Colonic mucosa (tissue), 4 donors: ENCODE measurements at regions not wholly inside any gene's neighbourhood (a gene's known extent, or its start where the extent isn't known, plus 50 kb on each side); places are given as distances from the start of the nearest gene placed in this dataset.

Experiments
- DNase-seq: peaks from one replicate; pipeline ENCODE4 v3.0.0-alpha.2; 2020
- H3K27ac ChIP-seq: fragments of 200-600 bp; one replicate; pipeline ENCODE4 v1.8.0; 2021
- H3K27me3 ChIP-seq: fragments of 200-600 bp; one replicate; pipeline ENCODE4 v1.8.0; 2021
- H3K36me3 ChIP-seq: fragments of 200-600 bp; one replicate; pipeline ENCODE4 v1.8.0; 2021
- H3K4me1 ChIP-seq: fragments of 200-600 bp; one replicate; pipeline ENCODE4 v1.8.0; 2021; ENCODE audit warnings: mild to moderate bottlenecking
- H3K4me3 ChIP-seq: fragments of 200-600 bp; one replicate; pipeline ENCODE4 v1.8.0; 2021
- H3K9ac ChIP-seq, 2 donors: one replicate each; pipeline ENCODE4 v1.7.0; 2013; ENCODE audit warnings: control low read depth in 2 of 2, low read depth in 2 of 2, low read length in 2 of 2
- H3K9me3 ChIP-seq: fragments of 200-600 bp; one replicate; pipeline ENCODE4 v1.8.0; 2021
- CTCF ChIP-seq: fragments of 200-600 bp; IDR thresholded peaks from one replicate; pipeline ENCODE4 v1.8.0; 2022; ENCODE audit warnings: antibody characterized with exemption, mild to moderate bottlenecking
- intact Hi-C: fragments of 100-400 bp; cut with DNase I; formaldehyde crosslinking; loops from one replicate; pipeline ENCODE4 v1.14.1; 2022
- donor health status: healthy.
- donor health status: DM: no; HTN: no; CAD: no.
- donor health status: DM: no; HTN: no; CAD: no.

GRCh38 chr2:16080516-16080915 lies 140.2 kb downstream of the MYCN start:
- TF ChIP-seq CTCF: no peak
- Histone ChIP-seq H3K36me3 (no peaks in the 10 kb centered on the region), H3K4me3 (no peak overlapping the region), H3K9ac (no peak overlapping the region), H3K9me3 (no peaks in the 10 kb centered on the region), H3K27ac (no peak overlapping the region), H3K27me3 (no peaks in the 10 kb centered on the region), H3K4me1 (no peaks in the 10 kb centered on the region)
- no peak for DNase-seq
- intact Hi-C loops: no loop called here

- intact Hi-C loops: no loop called here
- Histone ChIP-seq H3K4me1 (no peaks in the 10 kb centered on the region), H3K27me3 (no peaks in the 10 kb centered on the region), H3K9me3 (no peaks in the 10 kb centered on the region), H3K27ac (no peak overlapping the region), H3K36me3 (no peaks in the 10 kb centered on the region), H3K4me3 (no peak overlapping the region), H3K9ac (no peak overlapping the region)
- TF ChIP-seq CTCF: no peak
- DNase-seq: no peak
These were observed 139.7 kb downstream of the MYCN start for GRCh38 chr2:16080071-16080470.

GRCh38 chr2:16079637-16080036 lies 139.3 kb downstream of the MYCN start:
- intact Hi-C loops: no loop called here
- Histone ChIP-seq H3K9me3 (no peaks in the 10 kb centered on the region), H3K4me1 (no peaks in the 10 kb centered on the region), H3K27me3 (no peaks in the 10 kb centered on the region), H3K4me3 (no peak overlapping the region), H3K36me3 (no peaks in the 10 kb centered on the region), H3K27ac (no peak overlapping the region), H3K9ac (no peak overlapping the region)
- DNase-seq: no peak
- no peak for TF ChIP-seq CTCF

- TF ChIP-seq CTCF: no peak
- Histone ChIP-seq H3K27ac (no peak overlapping the region), H3K4me3 (no peak overlapping the region), H3K4me1 (no peaks in the 10 kb centered on the region), H3K9ac (no peak overlapping the region), H3K36me3 (no peaks in the 10 kb centered on the region), H3K9me3 (no peaks in the 10 kb centered on the region), H3K27me3 (no peaks in the 10 kb centered on the region)
- intact Hi-C loops: no loop called here
- DNase-seq: no peak
These were observed 137.3 kb downstream of the MYCN start for GRCh38 chr2:16077601-16078000.

- Histone ChIP-seq H3K27me3 (no peaks in the 10 kb centered on the region), H3K36me3 (no peaks in the 10 kb centered on the region), H3K9ac (no peak overlapping the region), H3K4me3 (no peak overlapping the region), H3K27ac (no peak overlapping the region), H3K4me1 (no peaks in the 10 kb centered on the region), H3K9me3 (no peaks in the 10 kb centered on the region)
- no peak for TF ChIP-seq CTCF
- intact Hi-C loops: no loop called here
- DNase-seq: no peak
These were observed 136.6 kb downstream of the MYCN start for GRCh38 chr2:16076911-16077310.
